H9 (cell line): ENCODE measurements at regions not wholly inside any gene's neighbourhood (a gene's known extent, or its start where the extent isn't known, plus 50 kb on each side); places are given as distances from the start of the nearest gene placed in this dataset.

Experiments used
- DNase-seq: peaks from one replicate; pipeline ENCODE4 v3.0.0-alpha.2; 2017
- H2AFZ ChIP-seq: one replicate; pipeline ENCODE4 v1.6.1; 2013; ENCODE audit warnings: mild to moderate bottlenecking, low read length, control low read depth, moderate library complexity
- H2AK5ac ChIP-seq: 2 replicates; pipeline ENCODE4 v1.6.1; 2013; ENCODE audit warnings: low read length, control low read depth, mixed read lengths; ENCODE audit not compliant: insufficient read length
- H2BK120ac ChIP-seq: one replicate; pipeline ENCODE4 v1.6.1; 2013; ENCODE audit warnings: low read depth, mild to moderate bottlenecking, low read length, control low read depth, inconsistent platforms; ENCODE audit not compliant: poor library complexity, severe bottlenecking
- H2BK12ac ChIP-seq: 2 replicates; pipeline ENCODE4 v1.6.1; 2013; ENCODE audit warnings: low read length, control low read depth, mixed read lengths, low read depth; ENCODE audit not compliant: insufficient read length
- H2BK15ac ChIP-seq: 2 replicates; pipeline ENCODE4 v1.6.1; 2013; ENCODE audit warnings: low read depth, low read length, control low read depth
- H2BK20ac ChIP-seq: one replicate; pipeline ENCODE4 v1.6.1; 2013; ENCODE audit warnings: low read depth, mild to moderate bottlenecking, low read length, control low read depth, inconsistent platforms; ENCODE audit not compliant: poor library complexity, severe bottlenecking
- H2BK5ac ChIP-seq: 2 replicates; pipeline ENCODE4 v1.6.1; 2013; ENCODE audit warnings: low read length, control low read depth, mixed read lengths; ENCODE audit not compliant: insufficient read length
- H3K14ac ChIP-seq: 2 replicates; pipeline ENCODE4 v1.6.1; 2013; ENCODE audit warnings: low read length, control low read depth; ENCODE audit not compliant: insufficient read depth
- H3K18ac ChIP-seq: 2 replicates; pipeline ENCODE4 v1.6.1; 2013; ENCODE audit warnings: low read depth, mild to moderate bottlenecking, mixed read lengths, low read length, control low read depth; ENCODE audit not compliant: insufficient read length
- H3K23ac ChIP-seq: 2 replicates; pipeline ENCODE4 v1.6.1; 2013; ENCODE audit warnings: low read length, control low read depth, mixed read lengths, low read depth; ENCODE audit not compliant: insufficient read length
- H3K23me2 ChIP-seq: 2 replicates; pipeline ENCODE4 v1.6.1; 2013; ENCODE audit warnings: low read depth, mild to moderate bottlenecking, mixed read lengths, low read length, control low read depth; ENCODE audit not compliant: insufficient read length, poor library complexity, severe bottlenecking
- H3K27ac ChIP-seq: 2 replicates; pipeline ENCODE4 v1.5.1; 2013; ENCODE audit warnings: low read length, control low read depth, mixed read lengths, low read depth; ENCODE audit not compliant: insufficient read length
- H3K27me3 ChIP-seq: 2 replicates; pipeline ENCODE4 v1.6.1; 2013; ENCODE audit warnings: low read length, control low read depth, inconsistent platforms; ENCODE audit not compliant: insufficient read depth
- H3K4ac ChIP-seq: 2 replicates; pipeline ENCODE4 v1.6.1; 2013; ENCODE audit warnings: low read depth, mild to moderate bottlenecking, control low read depth, inconsistent platforms, low read length, moderate library complexity
- H3K4me1 ChIP-seq: 2 replicates; pipeline ENCODE4 v1.6.1; 2013; ENCODE audit warnings: low read length, control low read depth, inconsistent platforms; ENCODE audit not compliant: insufficient read depth
- H3K4me2 ChIP-seq: 2 replicates; pipeline ENCODE4 v1.6.1; 2013; ENCODE audit warnings: low read length, control low read depth, mixed read lengths; ENCODE audit not compliant: insufficient read length, insufficient read depth
- H3K56ac ChIP-seq: 2 replicates; pipeline ENCODE4 v1.6.1; 2013; ENCODE audit warnings: low read depth, mild to moderate bottlenecking, mixed read lengths, low read length, control low read depth; ENCODE audit not compliant: insufficient read length
- H3K79me1 ChIP-seq: 2 replicates; pipeline ENCODE4 v1.6.1; 2013; ENCODE audit warnings: low read depth, mild to moderate bottlenecking, moderate library complexity, low read length, control low read depth, inconsistent platforms; ENCODE audit not compliant: insufficient read depth, poor library complexity, severe bottlenecking
- H3K79me2 ChIP-seq: 2 replicates; pipeline ENCODE4 v1.6.1; 2013; ENCODE audit warnings: low read length, control low read depth, inconsistent platforms; ENCODE audit not compliant: insufficient read depth
- H3K9ac ChIP-seq: 2 replicates; pipeline ENCODE4 v1.6.1; 2013; ENCODE audit warnings: low read length, control low read depth, mixed read lengths; ENCODE audit not compliant: insufficient read length; ENCODE audit errors: extremely low read depth
- H3K9me3 ChIP-seq: one replicate; pipeline ENCODE4 v1.6.1; 2013; ENCODE audit warnings: low read depth, low read length, inconsistent platforms; ENCODE audit not compliant: control insufficient read depth
- H3T11ph ChIP-seq: one replicate; pipeline ENCODE4 v1.6.1; 2013; ENCODE audit warnings: mild to moderate bottlenecking, low read length, control low read depth, inconsistent platforms
- H4K20me1 ChIP-seq: one replicate; pipeline ENCODE4 v1.6.1; 2013; ENCODE audit not compliant: control insufficient read depth, insufficient read length, insufficient read depth
- H4K5ac ChIP-seq: 2 replicates; pipeline ENCODE4 v1.6.1; 2013; ENCODE audit warnings: low read depth, mild to moderate bottlenecking, mixed read lengths, low read length, control low read depth; ENCODE audit not compliant: insufficient read length
- H4K8ac ChIP-seq: replicated peaks from 2 replicates; pipeline ENCODE4 v1.6.1; 2013; ENCODE audit warnings: low read length, control low read depth, mixed read lengths, low read depth; ENCODE audit not compliant: insufficient read length
- H4K91ac ChIP-seq: 2 replicates; pipeline ENCODE4 v1.6.1; 2013; ENCODE audit warnings: low read depth, mild to moderate bottlenecking, moderate library complexity, mixed read lengths, low read length, control low read depth; ENCODE audit not compliant: insufficient read length
- H3K27ac Mint-ChIP-seq, 3 experiments: 2 replicates in 2 of 3; 3 replicates in 1 of 3; pipeline ENCODE4 v1.8.0; 2020 to 2021; ENCODE audit warnings: mixed read lengths in 3 of 3, mild to moderate bottlenecking in 1 of 3, moderate library complexity in 1 of 3
- H3K27me3 Mint-ChIP-seq: 2 replicates; pipeline ENCODE4 v1.8.0; 2021; ENCODE audit warnings: low read depth, mild to moderate bottlenecking, moderate library complexity, mixed read lengths
- H3K36me3 Mint-ChIP-seq, 3 experiments: 2 replicates in 2 of 3; 3 replicates in 1 of 3; pipeline ENCODE4 v1.8.0; 2020 to 2021; ENCODE audit warnings: low read depth in 3 of 3, mixed read lengths in 3 of 3; ENCODE audit not compliant: insufficient read depth in 1 of 3
- H3K4me1 Mint-ChIP-seq, 2 experiments: 2 replicates each; pipeline ENCODE4 v1.8.0; 2020; ENCODE audit warnings: mixed read lengths in 2 of 2
- H3K4me3 Mint-ChIP-seq, 2 experiments: 2 replicates in 1 of 2; 3 replicates in 1 of 2; pipeline ENCODE4 v1.8.0; 2020 to 2021; ENCODE audit warnings: mild to moderate bottlenecking in 2 of 2, mixed read lengths in 2 of 2, moderate library complexity in 1 of 2
- H3K9me3 Mint-ChIP-seq, 2 experiments: 2 replicates in 1 of 2; 3 replicates in 1 of 2; pipeline ENCODE4 v1.8.0; 2020; ENCODE audit warnings: mild to moderate bottlenecking in 2 of 2, mixed read lengths in 2 of 2, moderate library complexity in 1 of 2
- WGBS: extraction: QIAGEN DNeasy Blood & Tissue Kit; methylation state at CpG from one replicate; pipeline ENCODE4 v1.1.7; 2013; ENCODE audit warnings: missing lambda C conversion rate, low lambda C conversion rate, mixed read lengths; ENCODE audit not compliant: insufficient read length; ENCODE audit errors: extremely low coverage; 5-methylcytosine and 5-hydroxymethylcytosine counted together
- TF ChIP-seq, protein P1 (sequence below): fragments of 200-600 bp; sonication (generic); conservative IDR thresholded peaks from 3 replicates; pipeline ENCODE4 v1.8.0; 2021; ENCODE audit warnings: antibody characterized with exemption, mild to moderate bottlenecking

DNA sequence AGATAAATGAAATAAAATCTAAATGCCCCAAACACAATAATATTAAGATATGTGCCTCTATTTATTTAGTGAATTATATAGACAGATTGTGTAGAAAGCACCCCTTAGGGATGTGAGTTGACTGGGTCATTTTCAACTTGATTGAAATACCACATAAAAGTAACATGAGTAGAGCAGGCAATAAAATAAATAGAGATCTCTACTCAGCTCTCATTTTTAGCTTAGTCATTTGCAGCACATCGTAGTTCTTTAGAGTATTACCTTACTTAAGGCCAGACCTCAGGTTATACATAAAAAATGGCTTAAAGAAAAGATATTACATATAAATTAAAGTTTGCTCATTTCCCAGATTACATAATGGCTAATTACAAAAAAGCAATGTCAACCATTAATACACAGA lies 1525.6 kb upstream of the PRR20A start:
- DNase-seq: no peak
- no peak overlapping the region for H2BK15ac ChIP-seq
- no peak overlapping the region for H2BK20ac ChIP-seq
- H3K18ac ChIP-seq: no peak overlapping the region
- Mint-ChIP-seq H3K4me1 (peaks cover 0 to 3% of the 10 kb centered on the region in 2 experiments; a peak in 1 of 4 replicates), H3K27me3 (no peaks in the 10 kb centered on the region), H3K4me3 (no peak overlapping the region), H3K9me3 (no peaks in the 10 kb centered on the region), H3K36me3 (no peaks in the 10 kb centered on the region; a peak in 1 of 7 replicates), H3K27ac (no peak overlapping the region)
- H3K4ac ChIP-seq: no peak overlapping the region
- H4K20me1 ChIP-seq: no peaks in the 10 kb centered on the region
- H2BK12ac ChIP-seq: no peak overlapping the region
- no peak overlapping the region for H3K4me2 ChIP-seq
- no peak overlapping the region for H4K91ac ChIP-seq
- H2BK120ac ChIP-seq: no peak overlapping the region
- no peaks in the 10 kb centered on the region for H3K23me2 ChIP-seq
- WGBS: no CpG with 5 or more reads among the region's 1 CpG
- no peak overlapping the region for H3K56ac ChIP-seq
- no peak overlapping the region for H3K23ac ChIP-seq
- no peak overlapping the region for H3T11ph ChIP-seq
- no peak overlapping the region for H2AFZ ChIP-seq
- no peak overlapping the region for H2AK5ac ChIP-seq
- no peak overlapping the region for H4K5ac ChIP-seq
- H4K8ac ChIP-seq: no peak overlapping the region
- H3K27me3 ChIP-seq: no peaks in the 10 kb centered on the region
- H3K9me3 ChIP-seq: no peaks in the 10 kb centered on the region
- TF ChIP-seq, protein P1, sequence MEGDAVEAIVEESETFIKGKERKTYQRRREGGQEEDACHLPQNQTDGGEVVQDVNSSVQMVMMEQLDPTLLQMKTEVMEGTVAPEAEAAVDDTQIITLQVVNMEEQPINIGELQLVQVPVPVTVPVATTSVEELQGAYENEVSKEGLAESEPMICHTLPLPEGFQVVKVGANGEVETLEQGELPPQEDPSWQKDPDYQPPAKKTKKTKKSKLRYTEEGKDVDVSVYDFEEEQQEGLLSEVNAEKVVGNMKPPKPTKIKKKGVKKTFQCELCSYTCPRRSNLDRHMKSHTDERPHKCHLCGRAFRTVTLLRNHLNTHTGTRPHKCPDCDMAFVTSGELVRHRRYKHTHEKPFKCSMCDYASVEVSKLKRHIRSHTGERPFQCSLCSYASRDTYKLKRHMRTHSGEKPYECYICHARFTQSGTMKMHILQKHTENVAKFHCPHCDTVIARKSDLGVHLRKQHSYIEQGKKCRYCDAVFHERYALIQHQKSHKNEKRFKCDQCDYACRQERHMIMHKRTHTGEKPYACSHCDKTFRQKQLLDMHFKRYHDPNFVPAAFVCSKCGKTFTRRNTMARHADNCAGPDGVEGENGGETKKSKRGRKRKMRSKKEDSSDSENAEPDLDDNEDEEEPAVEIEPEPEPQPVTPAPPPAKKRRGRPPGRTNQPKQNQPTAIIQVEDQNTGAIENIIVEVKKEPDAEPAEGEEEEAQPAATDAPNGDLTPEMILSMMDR: no peak
- no peak overlapping the region for H3K9ac ChIP-seq
- no peak overlapping the region for H3K14ac ChIP-seq
- no peak overlapping the region for H3K27ac ChIP-seq
- H3K79me1 ChIP-seq: no peaks in the 10 kb centered on the region
- no peaks in the 10 kb centered on the region for H3K4me1 ChIP-seq
- H3K79me2 ChIP-seq: no peaks in the 10 kb centered on the region
- no peak overlapping the region for H2BK5ac ChIP-seq
